ENCODE measurements at regions not wholly inside any gene's neighbourhood (a gene's known extent, or its start where the extent isn't known, plus 50 kb on each side); places are given as distances from the start of the nearest gene placed in this dataset.

DNA sequence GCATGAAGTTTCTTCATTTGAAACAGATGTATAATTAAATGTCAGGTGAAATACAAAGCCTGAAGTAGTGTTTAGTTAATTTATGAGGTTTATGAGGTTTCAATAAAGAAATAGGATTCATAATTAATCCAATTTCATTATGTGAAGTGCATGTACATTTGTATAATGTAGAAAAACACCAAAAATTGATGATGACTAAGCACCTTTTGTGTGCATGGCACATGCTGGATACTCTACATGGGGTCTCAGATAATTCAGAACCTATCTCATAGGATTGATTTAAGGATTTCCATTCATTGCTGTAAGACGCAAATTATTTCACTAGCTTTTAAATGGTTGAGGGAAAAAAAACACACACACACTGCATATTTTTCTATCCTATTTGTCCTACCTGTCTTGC is 143.9 kb downstream of the ESM1 start:
- H4K20me1 ChIP-seq (ENCODE audit: insufficient read depth): no peaks in the 10 kb centered on the region
- H3K9me3 ChIP-seq (ENCODE audit: control insufficient read depth in 1 of 2, insufficient read depth in 1 of 2, low read depth in 1 of 2, low read length in 2 of 2): no peaks in the 10 kb centered on the region
- no peaks in the 10 kb centered on the region for H3K9me2 ChIP-seq (ENCODE audit: insufficient read depth)
- no peak overlapping the region for H3K27ac ChIP-seq (ENCODE audit: low read depth, low read length)
- no peaks in the 10 kb centered on the region for H3K4me1 ChIP-seq (ENCODE audit: control insufficient read depth in 1 of 2, insufficient read depth in 2 of 2, low read length in 2 of 2)
- BruUV-seq (replicated peaks): no TSS peak
- no peak for ATAC-seq
- ChIA-PET RAD21 (ENCODE audit: low non-redundant PET in 1 of 2, low total read pairs in 2 of 2, uncharacterized antibody in 2 of 2, unreplicated experiment in 2 of 2) (no interaction called here), CTCF (no interaction called here), POLR2A (no interaction called here)
- H3K36me3 ChIP-seq (ENCODE audit: control insufficient read depth in 1 of 2, insufficient read depth in 2 of 2, low read length in 2 of 2): no peaks in the 10 kb centered on the region
- TF ChIP-seq ATF3 (IDR thresholded peaks at IDR 0.05) (no peak), SP1 (IDR thresholded peaks at IDR 0.05; ENCODE audit: low read depth) (no peak), ZFX (IDR thresholded peaks at IDR 0.05) (no peak), RAD21 (IDR thresholded peaks at IDR 0.05; ENCODE audit: low read depth) (no peak), CEBPB (IDR thresholded peaks at IDR 0.05; ENCODE audit: low read depth) (no peak), SIN3A (IDR thresholded peaks at IDR 0.05; ENCODE audit: low read depth) (no peak), EGR1 (IDR thresholded peaks at IDR 0.05; ENCODE audit: low read depth) (no peak), EZH2 (IDR thresholded peaks at IDR 0.05) (no peak), SRF (IDR thresholded peaks at IDR 0.05; ENCODE audit: low read depth) (no peak)
- TF ChIP-seq, protein P1, sequence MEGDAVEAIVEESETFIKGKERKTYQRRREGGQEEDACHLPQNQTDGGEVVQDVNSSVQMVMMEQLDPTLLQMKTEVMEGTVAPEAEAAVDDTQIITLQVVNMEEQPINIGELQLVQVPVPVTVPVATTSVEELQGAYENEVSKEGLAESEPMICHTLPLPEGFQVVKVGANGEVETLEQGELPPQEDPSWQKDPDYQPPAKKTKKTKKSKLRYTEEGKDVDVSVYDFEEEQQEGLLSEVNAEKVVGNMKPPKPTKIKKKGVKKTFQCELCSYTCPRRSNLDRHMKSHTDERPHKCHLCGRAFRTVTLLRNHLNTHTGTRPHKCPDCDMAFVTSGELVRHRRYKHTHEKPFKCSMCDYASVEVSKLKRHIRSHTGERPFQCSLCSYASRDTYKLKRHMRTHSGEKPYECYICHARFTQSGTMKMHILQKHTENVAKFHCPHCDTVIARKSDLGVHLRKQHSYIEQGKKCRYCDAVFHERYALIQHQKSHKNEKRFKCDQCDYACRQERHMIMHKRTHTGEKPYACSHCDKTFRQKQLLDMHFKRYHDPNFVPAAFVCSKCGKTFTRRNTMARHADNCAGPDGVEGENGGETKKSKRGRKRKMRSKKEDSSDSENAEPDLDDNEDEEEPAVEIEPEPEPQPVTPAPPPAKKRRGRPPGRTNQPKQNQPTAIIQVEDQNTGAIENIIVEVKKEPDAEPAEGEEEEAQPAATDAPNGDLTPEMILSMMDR (IDR thresholded peaks at IDR 0.05 in 2 of 3, conservative IDR thresholded peaks at IDR 0.05 in 1 of 3; ENCODE audit: borderline replicate concordance in 1 of 3, insufficient read depth in 1 of 3, low read depth in 2 of 3, low read length in 2 of 3): no peak
- H3K9ac ChIP-seq (ENCODE audit: low read length): no peak overlapping the region
- H3K79me2 ChIP-seq (ENCODE audit: insufficient read depth, low read length): no peaks in the 10 kb centered on the region
- H3K27me3 ChIP-seq (ENCODE audit: insufficient read depth, low read length): no peaks in the 10 kb centered on the region; the same call in 1 of the 2 replicates
- DNase-seq (ENCODE audit: low read depth, low spot score): no peak
- H3K4me2 ChIP-seq (ENCODE audit: low read length): no peak overlapping the region
- no peak overlapping the region for H3K4me3 ChIP-seq (replicated peaks in 1 of 2; ENCODE audit: low read depth in 1 of 2, low read length in 2 of 2)
- no peak overlapping the region for H2AFZ ChIP-seq (ENCODE audit: low read depth, low read length, poor library complexity, severe bottlenecking)
- intact Hi-C loops (cut with micrococcal nuclease): no loop called here

GRCh38 chr5:54838843-54839242 is 146.6 kb downstream of the ESM1 start:
- Histone ChIP-seq H3K9me2 (ENCODE audit: insufficient read depth) (no peaks in the 10 kb centered on the region), H3K4me1 (ENCODE audit: control insufficient read depth in 1 of 2, insufficient read depth in 2 of 2, low read length in 2 of 2) (no peaks in the 10 kb centered on the region), H3K4me2 (ENCODE audit: low read length) (no peak overlapping the region), H3K36me3 (ENCODE audit: control insufficient read depth in 1 of 2, insufficient read depth in 2 of 2, low read length in 2 of 2) (no peaks in the 10 kb centered on the region), H3K27me3 (ENCODE audit: insufficient read depth, low read length) (no peaks in the 10 kb centered on the region; the same call in 1 of the 2 replicates), H2AFZ (ENCODE audit: low read depth, low read length, poor library complexity, severe bottlenecking) (no peak overlapping the region), H3K9ac (ENCODE audit: low read length) (no peak overlapping the region), H3K27ac (ENCODE audit: low read depth, low read length) (no peak overlapping the region), H3K79me2 (ENCODE audit: insufficient read depth, low read length) (no peaks in the 10 kb centered on the region), H3K4me3 (replicated peaks in 1 of 2; ENCODE audit: low read depth in 1 of 2, low read length in 2 of 2) (no peak overlapping the region), H3K9me3 (ENCODE audit: control insufficient read depth in 1 of 2, insufficient read depth in 1 of 2, low read depth in 1 of 2, low read length in 2 of 2) (no peaks in the 10 kb centered on the region), H4K20me1 (ENCODE audit: insufficient read depth) (no peaks in the 10 kb centered on the region)
- BruUV-seq (replicated peaks): no TSS peak
- ATAC-seq (no peak), DNase-seq (ENCODE audit: low read depth, low spot score) (no peak)
- intact Hi-C loops (cut with micrococcal nuclease): no loop called here
- CTCF ChIA-PET: no interaction called here
- RAD21 ChIA-PET (ENCODE audit: low non-redundant PET in 1 of 2, low total read pairs in 2 of 2, uncharacterized antibody in 2 of 2, unreplicated experiment in 2 of 2): no interaction called here
- POLR2A ChIA-PET: no interaction called here
- TF ChIP-seq TCF7L2 (IDR thresholded peaks at IDR 0.05; ENCODE audit: borderline replicate concordance, extremely low read depth, insufficient read depth, insufficient read length) (no peak), ZNF274 (IDR thresholded peaks at IDR 0.05; ENCODE audit: low read depth, low read length) (no peak), SIN3A (IDR thresholded peaks at IDR 0.05; ENCODE audit: low read depth) (no peak), YY1 (IDR thresholded peaks at IDR 0.05; ENCODE audit: extremely low read depth, insufficient replicate concordance, low read depth, low read length) (no peak), EGR1 (IDR thresholded peaks at IDR 0.05; ENCODE audit: low read depth) (no peak), REST (IDR thresholded peaks at IDR 0.05; ENCODE audit: low read depth) (no peak), FOSL1 (IDR thresholded peaks at IDR 0.05; ENCODE audit: low read depth) (no peak), ELF1 (IDR thresholded peaks at IDR 0.05; ENCODE audit: borderline replicate concordance, low read depth) (no peak), CEBPB (IDR thresholded peaks at IDR 0.05; ENCODE audit: low read depth) (no peak), ZFX (IDR thresholded peaks at IDR 0.05) (no peak)
- TF ChIP-seq, protein P2, sequence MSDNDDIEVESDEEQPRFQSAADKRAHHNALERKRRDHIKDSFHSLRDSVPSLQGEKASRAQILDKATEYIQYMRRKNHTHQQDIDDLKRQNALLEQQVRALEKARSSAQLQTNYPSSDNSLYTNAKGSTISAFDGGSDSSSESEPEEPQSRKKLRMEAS (IDR thresholded peaks at IDR 0.05): no peak

Measured in HCT116 (cell line).